HepG2 (cell line): ENCODE measurements at regions not wholly inside any gene's neighbourhood (a gene's known extent, or its start where the extent isn't known, plus 50 kb on each side); places are given as distances from the start of the nearest gene placed in this dataset.

Source experiments
- ATAC-seq: fragments of 200-7000 bp; cut with Tn5 transposase; 3 replicates; pipeline ENCODE4 v1.9.1; 2020; ENCODE audit warnings: mild to moderate bottlenecking, moderate library complexity
- BruUV-seq: library from RNA; stranded (reverse); fragments of 400-500 nt; replicated peaks from 2 replicates; lab custom pipeline; 2021; lab: Mats Ljungman, UMichigan
- CTCF ChIA-PET: fragments of 300-600 bp; formaldehyde crosslinking; extraction: SDS; loops from one replicate; lab custom pipeline; 2021; ENCODE audit warnings: low total read pairs, inconsistent platforms, low intra/inter-chr PET ratio; lab: Yijun Ruan, JAX
- POLR2A ChIA-PET: fragments of 350-600 bp; sonication (Branson Sonifier 250); formaldehyde crosslinking; loops from one replicate; lab custom pipeline; 2020; ENCODE audit warnings: antibody characterized with exemption, inconsistent platforms; lab: Yijun Ruan, JAX
- DNase-seq: peaks from one replicate; pipeline ENCODE4 v3.0.0-alpha.2; 2015; ENCODE audit warnings: low spot score
- FAIRE-seq: peaks from 3 replicates; lab custom pipeline; 2011; peaks lifted over from hg19 to GRCh38; lab: Jason Lieb, UNC
- H2AFZ ChIP-seq: one replicate; pipeline ENCODE4 v1.6.1; 2011; ENCODE audit warnings: low read length, inconsistent platforms
- H3K27ac ChIP-seq: fragments of 300-600 bp; 3 replicates; pipeline ENCODE4 v1.8.0; 2011; ENCODE audit warnings: mixed run types, mild to moderate bottlenecking, mixed read lengths, low read length, inconsistent platforms; ENCODE audit not compliant: insufficient read depth; ENCODE audit errors: extremely low read length
- H3K27me3 ChIP-seq, 2 experiments: fragments of 200-600 bp in 1 of 2; 2 replicates in 1 of 2; 3 replicates in 1 of 2; pipeline versions ENCODE4 v1.6.0 to v1.8.0; 2011; ENCODE audit warnings: low read length in 2 of 2, mild to moderate bottlenecking in 2 of 2, moderate library complexity in 2 of 2, inconsistent platforms in 1 of 2; ENCODE audit not compliant: insufficient read depth in 2 of 2, control insufficient read depth in 1 of 2
- H3K36me3 ChIP-seq, 2 experiments: fragments of 200-600 bp in 1 of 2; replicated peaks in 1 of 2; 2 replicates in 1 of 2; 3 replicates in 1 of 2; pipeline versions ENCODE4 v1.5.1 to v1.8.0; 2011; ENCODE audit warnings: low read length in 2 of 2, inconsistent platforms in 1 of 2; ENCODE audit not compliant: insufficient read depth in 2 of 2, control insufficient read depth in 1 of 2
- H3K4me1 ChIP-seq: 2 replicates; pipeline ENCODE4 v1.5.1; 2012; ENCODE audit warnings: low read length, inconsistent platforms; ENCODE audit not compliant: insufficient read depth
- H3K4me2 ChIP-seq: 2 replicates; pipeline ENCODE4 v1.6.0; 2011; ENCODE audit warnings: low read depth, low read length, inconsistent platforms
- H3K4me3 ChIP-seq, 3 experiments: fragments of 200-600 bp in 1 of 3; sonication (generic), shearing (Covaris generic) in 1 of 3; replicated peaks in 1 of 3; 2 replicates each; pipeline ENCODE4 v1.5.1; 2011 to 2016; ENCODE audit warnings: low read length in 3 of 3, inconsistent platforms in 2 of 3, low read depth in 2 of 3, mild to moderate bottlenecking in 2 of 3, control low read depth in 1 of 3, mixed read lengths in 1 of 3; ENCODE audit not compliant: insufficient read depth in 1 of 3
- H3K79me2 ChIP-seq: one replicate; pipeline ENCODE4 v1.6.1; 2011; ENCODE audit warnings: low read length, inconsistent platforms; ENCODE audit not compliant: insufficient read depth
- H3K9ac ChIP-seq: 2 replicates; pipeline ENCODE4 v1.6.0; 2011; ENCODE audit warnings: mild to moderate bottlenecking, low read depth, low read length, inconsistent platforms; ENCODE audit not compliant: insufficient read depth
- H3K9me3 ChIP-seq: 2 replicates; pipeline ENCODE4 v1.5.1; 2012; ENCODE audit warnings: mild to moderate bottlenecking, low read length
- H4K20me1 ChIP-seq: 2 replicates; pipeline ENCODE4 v1.6.0; 2011; ENCODE audit warnings: inconsistent platforms, mild to moderate bottlenecking, low read length, moderate library complexity; ENCODE audit not compliant: insufficient read depth
- AGO2 ChIP-seq: fragments of 200-400 bp; formaldehyde crosslinking; optimal IDR thresholded peaks from 2 replicates; pipeline ENCODE3; 2017; ENCODE audit warnings: mild to moderate bottlenecking, low read depth, low read length, moderate library complexity
- BCL6 ChIP-seq: IDR thresholded peaks from 2 replicates; pipeline ENCODE4 v1.6.1; 2016; ENCODE audit warnings: missing genetic modification reagents, missing compliant biosample characterization
- BRD4 ChIP-seq: sonication (generic); formaldehyde crosslinking; IDR thresholded peaks from 2 replicates; pipeline ENCODE4 v1.4.0; 2020; ENCODE audit warnings: missing genetic modification reagents
- CEBPB ChIP-seq: IDR thresholded peaks from 2 replicates; pipeline ENCODE4 v1.6.1; 2011; ENCODE audit warnings: low read depth, low read length, improper control_type of control experiment, borderline replicate concordance
- CSRNP1 ChIP-seq: sonication (generic); formaldehyde crosslinking; IDR thresholded peaks from 2 replicates; pipeline ENCODE4 v1.8.1; 2023; ENCODE audit warnings: mild to moderate bottlenecking, missing genetic modification reagents
- E2F2 ChIP-seq: sonication (generic); formaldehyde crosslinking; IDR thresholded peaks from 2 replicates; pipeline ENCODE4 v1.4.0; 2020; ENCODE audit warnings: missing genetic modification reagents, borderline replicate concordance
- ELF4 ChIP-seq: sonication (generic); formaldehyde crosslinking; IDR thresholded peaks from 2 replicates; pipeline ENCODE4 v1.5.0; 2020; ENCODE audit warnings: missing genetic modification reagents, mild to moderate bottlenecking, moderate library complexity, borderline replicate concordance
- MBD4 ChIP-seq: IDR thresholded peaks from 2 replicates; pipeline ENCODE4 v1.6.1; 2012; ENCODE audit warnings: low read length, inconsistent platforms, borderline replicate concordance
- ONECUT2 ChIP-seq: sonication (generic); formaldehyde crosslinking; IDR thresholded peaks from 2 replicates; pipeline ENCODE4 v1.4.0; 2020; ENCODE audit warnings: missing genetic modification reagents
- RBM39 ChIP-seq: fragments of 200-400 bp; formaldehyde crosslinking; IDR thresholded peaks from one replicate; pipeline ENCODE4 v1.6.1; 2018; ENCODE audit warnings: antibody characterized with exemption, mild to moderate bottlenecking, low read depth, low read length; ENCODE audit not compliant: poor library complexity, severe bottlenecking
- TCF7 ChIP-seq: sonication (generic); IDR thresholded peaks from 2 replicates; pipeline ENCODE4 v1.6.1; 2016; ENCODE audit warnings: antibody characterized with exemption, low read depth
- ZFY ChIP-seq: sonication (generic); formaldehyde crosslinking; IDR thresholded peaks from 2 replicates; pipeline ENCODE4 v1.4.0; 2020; ENCODE audit warnings: missing genetic modification reagents
- ZNF354B ChIP-seq: sonication (generic); formaldehyde crosslinking; IDR thresholded peaks from 2 replicates; pipeline ENCODE4 v1.8.0; 2022; ENCODE audit warnings: mild to moderate bottlenecking, missing genetic modification reagents
- ZNF709 ChIP-seq: sonication (generic); formaldehyde crosslinking; IDR thresholded peaks from 2 replicates; pipeline ENCODE4 v1.5.0; 2020; ENCODE audit warnings: mild to moderate bottlenecking, missing genetic modification reagents
- ZNF773 ChIP-seq: sonication (generic); formaldehyde crosslinking; IDR thresholded peaks from 2 replicates; pipeline ENCODE4 v1.4.0; 2020; ENCODE audit warnings: missing genetic modification reagents, borderline replicate concordance
- ZNF879 ChIP-seq: sonication (generic); formaldehyde crosslinking; IDR thresholded peaks from 2 replicates; pipeline ENCODE4 v1.8.1; 2023; ENCODE audit warnings: missing genetic modification reagents
- ZSCAN20 ChIP-seq: sonication (generic); formaldehyde crosslinking; IDR thresholded peaks from 2 replicates; pipeline ENCODE4 v1.4.0; 2020; ENCODE audit warnings: missing genetic modification reagents, mild to moderate bottlenecking, borderline replicate concordance
- WGBS: methylation state at CpG from one replicate; pipeline ENCODE4 v1.1.6; 2017; ENCODE audit warnings: low lambda C conversion rate; 5-methylcytosine and 5-hydroxymethylcytosine counted together
- in situ Hi-C: cut with HindIII; loops from 2 replicates; pipeline ENCODE4 v1.10.0; 2017; ENCODE audit warnings: low pct_unique_long_range_greater_than_20kb; ENCODE audit not compliant: extremely low pct_ligation_motif_present
- intact Hi-C: fragments of 100-400 bp; cut with micrococcal nuclease; formaldehyde crosslinking; loops from one replicate; pipeline ENCODE4 v1.10.0; 2022; ENCODE audit not compliant: unreplicated experiment

- Histone ChIP-seq H3K79me2 (no peaks in the 10 kb centered on the region), H4K20me1 (no peaks in the 10 kb centered on the region)
- intact Hi-C loops, result no loop called here
- TF ChIP-seq AGO2, result no peak
- 0 out of 2 replicates have a peak, but pooled peaks have one; percentile 17 for TF ChIP-seq CEBPB
- no peak for TF ChIP-seq ZNF879 (CRISPR knock-in tag)
- TF ChIP-seq ZSCAN20, result no peak
- no peak for TF ChIP-seq ZFY (CRISPR knock-in tag)
- TF ChIP-seq, all 625 proteins: peak for 1
- no peak overlapping the region for H2AFZ ChIP-seq
- no peak for DNase-seq
- CTCF ChIA-PET, result no interaction called here
- in situ Hi-C loops, result no loop called here
- peaks cover 3 to 49% of the 10 kb centered on the region in 2 experiments; a peak in 4 of 5 replicates for H3K27me3 ChIP-seq
- no peaks in the 10 kb centered on the region for H3K36me3 ChIP-seq
- H3K4me1 ChIP-seq, result 0 out of 2 replicates have a peak, but pooled peaks cover 8% of the 10 kb centered on the region
- ATAC-seq, result no peak
- BruUV-seq, result no TSS peak
- H3K4me3 ChIP-seq, result no peak overlapping the region
- H3K4me2 ChIP-seq, result no peak overlapping the region
- H3K9ac ChIP-seq, result no peak overlapping the region
- POLR2A ChIA-PET, result no interaction called here
- WGBS, result 3% methylated on average over 5 of the region's 5 CpGs
- no peak overlapping the region for H3K27ac ChIP-seq
- FAIRE-seq, result no peak
- H3K9me3 ChIP-seq, result no peaks in the 10 kb centered on the region
These were observed 197.5 kb upstream of the C2CD4B start for GRCh38 chr15:62362608-62363007.

GRCh38 chr15:62363913-62364312 is 198.8 kb upstream of the C2CD4B start:
- Histone ChIP-seq H3K4me3 (no peak overlapping the region), H3K4me2 (no peak overlapping the region), H3K27ac (no peak overlapping the region), H2AFZ (no peak overlapping the region), H3K4me1 (0 out of 2 replicates have a peak, but pooled peaks cover 8% of the 10 kb centered on the region), H4K20me1 (no peaks in the 10 kb centered on the region), H3K9me3 (no peaks in the 10 kb centered on the region), H3K79me2 (no peaks in the 10 kb centered on the region), H3K36me3 (no peaks in the 10 kb centered on the region), H3K9ac (no peak overlapping the region), H3K27me3 (peaks cover 3 to 39% of the 10 kb centered on the region in 2 experiments; a peak in 4 of 5 replicates)
- ChIA-PET POLR2A (no interaction called here), CTCF (no interaction called here)
- TF ChIP-seq ZNF354B (no peak), BCL6 (CRISPR knock-in tag) (no peak), ZNF773 (CRISPR knock-in tag) (no peak), TCF7 (no peak), BRD4 (CRISPR knock-in tag) (no peak), E2F2 (CRISPR knock-in tag) (no peak), ONECUT2 (CRISPR knock-in tag) (no peak), MBD4 (no peak), RBM39 (no peak), ZNF709 (CRISPR knock-in tag) (no peak), CSRNP1 (CRISPR knock-in tag) (no peak), ELF4 (CRISPR knock-in tag) (no peak)
- ATAC-seq, result no peak
- FAIRE-seq, result no peak
- in situ Hi-C loops, result no loop called here
- no TSS peak for BruUV-seq
- 3% methylated on average over 1 of the region's 1 CpG for WGBS
- intact Hi-C loops, result no loop called here
- DNase-seq, result no peak
